Immature natural killer cell (primary cell): ENCODE measurements at regions not wholly inside any gene's neighbourhood (a gene's known extent, or its start where the extent isn't known, plus 50 kb on each side); places are given as distances from the start of the nearest gene placed in this dataset.
A peak's percentile ranks its signal among the peaks of the same experiment; 100 is the strongest.
"Not testable (repeated sequence)": the region's sequence is repeated elsewhere in the genome, so short reads cannot be mapped to it uniquely, and the experiment has no call there.

ENCODE experiments used
- DNase-seq, 3 donors: peaks; one replicate each; pipeline ENCODE4 v3.0.0; 2022; ENCODE audit warnings: mixed read lengths in 1 of 3
- H3K27ac Mint-ChIP-seq, 6 donors: one replicate each; pipeline ENCODE4 v1.8.0; 2020; ENCODE audit warnings: mixed read lengths in 6 of 6, mild to moderate bottlenecking in 5 of 6, inconsistent platforms in 4 of 6, moderate library complexity in 3 of 6
- H3K27me3 Mint-ChIP-seq, 3 donors: one replicate each; pipeline ENCODE4 v1.8.0; 2020 to 2021; ENCODE audit warnings: low read depth in 3 of 3, mild to moderate bottlenecking in 3 of 3, mixed read lengths in 3 of 3, moderate library complexity in 3 of 3, inconsistent platforms in 1 of 3
- H3K36me3 Mint-ChIP-seq, 3 donors: one replicate each; pipeline ENCODE4 v1.8.0; 2020; ENCODE audit warnings: mixed read lengths in 3 of 3, inconsistent platforms in 2 of 3, mild to moderate bottlenecking in 2 of 3
- H3K4me1 Mint-ChIP-seq, 2 donors: one replicate each; pipeline ENCODE4 v1.8.0; 2020; ENCODE audit warnings: inconsistent platforms in 2 of 2, mild to moderate bottlenecking in 2 of 2, mixed read lengths in 2 of 2, moderate library complexity in 1 of 2
- H3K4me3 Mint-ChIP-seq, 5 donors: one replicate each; pipeline ENCODE4 v1.8.0; 2020; ENCODE audit warnings: mild to moderate bottlenecking in 5 of 5, mixed read lengths in 5 of 5, inconsistent platforms in 3 of 5, moderate library complexity in 3 of 5
- H3K9me3 Mint-ChIP-seq, 6 donors: one replicate each; pipeline ENCODE4 v1.8.0; 2020; ENCODE audit warnings: mild to moderate bottlenecking in 6 of 6, mixed read lengths in 6 of 6, inconsistent platforms in 4 of 6, moderate library complexity in 3 of 6

- not testable (repeated sequence) for DNase-seq, H3K36me3 Mint-ChIP-seq, H3K27me3 Mint-ChIP-seq, H3K9me3 Mint-ChIP-seq
- peaks cover 12 to 16% of the 10 kb centered on the region in 2 donors for H3K4me1 Mint-ChIP-seq
- H3K27ac Mint-ChIP-seq = peak overlapping the region in 4 of 6 donors; percentile 59 to 95 (median 82)
- H3K4me3 Mint-ChIP-seq = peak overlapping the region in 4 of 5 donors; percentile 10 to 77 (median 61)
Measured at GRCh38 chr1:146409116-146409801, 180.4 kb upstream of the NOTCH2NLA start.

DNA sequence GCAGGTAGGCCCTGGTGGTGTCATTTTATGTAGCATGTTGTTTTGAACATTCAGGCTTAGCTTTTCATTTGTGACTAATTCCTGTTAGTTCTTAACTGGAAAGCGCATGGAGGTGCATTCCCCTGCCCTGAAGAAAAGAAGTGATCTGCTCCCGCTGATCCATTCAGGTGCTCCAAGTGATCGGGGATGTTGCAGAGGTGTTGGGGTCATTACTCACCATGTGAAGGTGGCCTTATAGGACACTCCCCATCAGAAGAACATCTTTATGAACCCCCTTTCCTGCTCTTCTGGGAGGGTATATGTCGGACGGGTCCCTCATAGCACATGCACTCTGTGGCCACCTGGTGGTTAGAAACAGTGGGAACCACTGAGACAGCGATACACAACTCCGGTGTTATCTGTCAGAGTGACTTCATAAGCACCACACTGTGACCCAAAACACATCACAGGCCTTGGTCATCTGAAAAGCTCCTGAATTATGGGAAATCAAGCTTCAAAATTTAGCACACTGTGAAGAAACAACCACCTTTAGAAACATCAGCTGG is 172.5 kb upstream of the NOTCH2NLA start:
- DNase-seq = peak; percentile 32 to 54 (median 44)
- Mint-ChIP-seq H3K27ac (peak overlapping the region; percentile 83 to 95 (median 92)), H3K4me3 (peak overlapping the region; percentile 33 to 77 (median 56)), H3K4me1 (peaks cover 27 to 30% of the 10 kb centered on the region in 2 donors)
- H3K9me3 Mint-ChIP-seq, H3K27me3 Mint-ChIP-seq, H3K36me3 Mint-ChIP-seq: not testable (repeated sequence)

GRCh38 chr1:146400173-146401121 is 171.6 kb upstream of the NOTCH2NLA start:
- H3K4me1 Mint-ChIP-seq = peaks cover 27 to 30% of the 10 kb centered on the region in 2 donors
- H3K27ac Mint-ChIP-seq = peak overlapping the region; percentile 83 to 95 (median 92)
- not testable (repeated sequence) for H3K9me3 Mint-ChIP-seq, H3K36me3 Mint-ChIP-seq, H3K27me3 Mint-ChIP-seq
- peak in 1 of 3 donors; percentile 41 for DNase-seq
- peak overlapping the region; percentile 31 to 70 (median 59) for H3K4me3 Mint-ChIP-seq

DNA sequence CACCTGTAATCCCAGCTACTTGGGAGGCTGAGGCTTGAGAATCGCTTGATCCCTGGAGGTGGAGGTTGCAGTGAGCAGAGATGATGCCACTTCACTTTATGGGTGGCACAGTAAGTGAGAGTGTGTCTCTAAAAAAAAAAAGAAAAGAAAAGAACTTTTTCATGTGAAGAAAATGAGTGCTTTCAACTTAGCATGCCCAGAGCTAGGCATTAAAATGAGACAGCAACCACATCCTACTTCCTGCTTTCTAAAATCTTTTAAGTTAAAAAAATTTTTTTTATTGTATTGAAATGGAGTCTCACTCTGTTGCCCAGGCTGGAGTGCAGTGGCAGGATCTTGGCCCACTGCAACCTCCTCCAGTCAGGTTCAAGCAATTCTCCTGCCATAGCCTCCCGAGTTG is 170.4 kb upstream of the NOTCH2NLA start:
- H3K4me3 Mint-ChIP-seq = peak overlapping the region in 4 of 5 donors; percentile 52 to 71 (median 62)
- peak overlapping the region; percentile 74 to 95 (median 88) for H3K27ac Mint-ChIP-seq
- H3K9me3 Mint-ChIP-seq, H3K36me3 Mint-ChIP-seq, H3K27me3 Mint-ChIP-seq: not testable (repeated sequence)
- H3K4me1 Mint-ChIP-seq = peaks cover 27 to 30% of the 10 kb centered on the region in 2 donors
- peak; percentile 35 to 50 (median 41) for DNase-seq

DNA sequence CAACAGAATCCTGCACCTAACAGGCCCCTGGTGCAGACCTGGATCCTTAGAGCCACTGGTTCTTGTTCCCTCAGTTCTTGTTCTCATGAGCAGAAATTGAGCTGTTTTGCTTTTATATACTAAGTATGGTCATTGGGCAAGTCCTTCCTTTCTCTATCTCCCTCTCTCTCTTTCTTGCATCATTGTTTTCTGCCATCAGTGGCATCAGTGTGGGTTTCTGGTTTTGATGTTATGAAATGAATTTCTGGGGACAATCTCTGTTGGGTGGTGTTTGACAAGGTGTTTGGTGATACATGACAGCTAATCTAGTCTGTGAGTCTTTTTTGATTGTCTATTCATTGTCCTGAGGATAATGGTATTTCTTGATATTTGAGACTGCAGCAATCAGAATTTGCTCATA is 168.0 kb upstream of the NOTCH2NLA start:
- not testable (repeated sequence) for H3K36me3 Mint-ChIP-seq, H3K4me3 Mint-ChIP-seq, DNase-seq, H3K9me3 Mint-ChIP-seq, H3K27me3 Mint-ChIP-seq
- Mint-ChIP-seq H3K4me1 (peaks cover 22 to 28% of the 10 kb centered on the region in 2 donors), H3K27ac (peak overlapping the region in 5 of 6 donors; percentile 1 to 75 (median 50))

- not testable (repeated sequence) for DNase-seq, H3K27me3 Mint-ChIP-seq, H3K36me3 Mint-ChIP-seq, H3K27ac Mint-ChIP-seq, H3K9me3 Mint-ChIP-seq, H3K4me3 Mint-ChIP-seq
- peaks cover 16 to 24% of the 10 kb centered on the region in 2 donors for H3K4me1 Mint-ChIP-seq
Measured at GRCh38 chr1:146396242-146396641, 167.4 kb upstream of the NOTCH2NLA start.

DNA sequence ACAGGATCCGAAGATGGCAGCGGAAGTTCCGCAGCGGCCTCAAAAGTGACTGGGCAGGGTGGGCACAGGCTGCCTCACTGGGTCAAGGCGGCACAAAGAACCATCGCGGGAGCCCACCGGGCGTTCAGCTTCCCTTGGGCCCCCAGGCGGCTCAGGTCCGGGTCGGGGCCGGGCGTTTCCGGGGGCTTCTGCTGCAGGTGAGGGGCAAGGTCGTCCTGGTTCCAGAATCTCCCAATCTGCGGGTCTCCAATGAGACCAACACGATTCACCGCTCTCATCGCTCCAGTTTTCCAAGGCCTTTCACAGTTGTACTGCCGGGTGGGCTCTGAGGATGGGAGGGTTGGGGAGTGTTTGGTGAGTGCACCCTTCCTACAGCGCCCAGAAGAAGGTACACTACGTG is 165.0 kb upstream of the NOTCH2NLA start:
- not testable (repeated sequence) for H3K36me3 Mint-ChIP-seq, H3K4me3 Mint-ChIP-seq, H3K4me1 Mint-ChIP-seq, H3K9me3 Mint-ChIP-seq, H3K27me3 Mint-ChIP-seq, H3K27ac Mint-ChIP-seq, DNase-seq

DNA sequence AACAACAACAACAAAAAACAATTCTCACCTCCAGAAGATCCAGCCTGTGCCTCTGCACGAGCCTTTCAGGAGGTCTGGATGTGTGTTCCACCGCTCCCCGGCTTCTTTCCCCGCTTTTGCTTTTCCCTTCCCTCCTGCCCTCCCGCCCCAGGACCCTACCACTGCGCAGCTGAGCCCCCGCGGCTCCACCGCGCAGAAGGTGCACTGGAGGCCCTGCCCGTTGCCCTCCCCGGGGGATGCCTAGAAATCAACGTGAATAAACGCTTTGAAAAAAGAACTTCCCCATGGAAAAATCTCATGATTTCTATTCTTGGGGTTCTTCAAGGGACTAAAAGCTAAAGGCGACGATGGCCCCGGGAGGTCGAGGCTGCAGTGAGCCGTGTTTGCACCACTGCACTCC is 164.3 kb upstream of the NOTCH2NLA start:
- H3K27me3 Mint-ChIP-seq, H3K4me3 Mint-ChIP-seq, H3K36me3 Mint-ChIP-seq, DNase-seq, H3K9me3 Mint-ChIP-seq, H3K4me1 Mint-ChIP-seq: not testable (repeated sequence)
- peak overlapping the region in 1 of 6 donors; percentile 55 for H3K27ac Mint-ChIP-seq

GRCh38 chr1:146389178-146389577 is 160.4 kb upstream of the NOTCH2NLA start:
- not testable (repeated sequence) for H3K27ac Mint-ChIP-seq, H3K4me3 Mint-ChIP-seq, H3K36me3 Mint-ChIP-seq, H3K9me3 Mint-ChIP-seq, H3K27me3 Mint-ChIP-seq, DNase-seq
- peaks cover 14 to 16% of the 10 kb centered on the region in 2 donors for H3K4me1 Mint-ChIP-seq

DNA sequence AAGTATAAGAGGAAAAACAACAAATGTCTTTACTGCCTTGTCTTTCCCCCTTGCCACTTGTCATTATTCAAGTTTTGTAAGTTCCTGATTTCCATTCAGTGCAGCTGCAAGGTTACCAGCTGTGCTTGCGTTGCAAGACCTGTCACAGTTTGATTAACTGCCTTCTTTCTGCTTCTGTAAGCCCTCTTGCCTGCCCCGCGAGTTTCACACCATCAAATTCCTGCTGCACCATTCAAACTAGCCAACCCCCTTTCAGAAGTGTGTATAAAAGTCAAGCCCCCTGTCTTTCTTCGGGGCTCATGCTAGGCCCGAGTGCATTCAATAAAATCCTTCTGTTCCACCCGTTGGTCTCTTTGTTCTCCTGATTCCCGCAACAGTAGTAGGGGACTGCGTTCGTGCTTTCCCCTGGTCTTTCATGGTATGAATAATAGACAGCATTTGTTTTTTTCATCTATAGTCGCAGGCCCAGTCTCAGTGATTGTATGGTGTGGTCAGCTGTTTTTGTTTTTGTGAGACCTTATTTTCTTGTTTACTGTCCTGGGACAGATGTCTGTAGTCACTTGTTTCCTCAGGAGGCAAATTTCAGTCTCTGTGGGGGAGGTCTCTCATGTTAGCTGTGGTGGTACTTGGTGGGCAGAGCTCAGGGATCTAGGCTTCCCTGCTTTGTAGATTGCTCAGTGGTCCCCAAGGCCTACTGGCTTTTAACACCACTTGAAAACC is 159.1 kb upstream of the NOTCH2NLA start:
- peak overlapping the region; percentile 100 for H3K27ac Mint-ChIP-seq
- peak in 1 of 3 donors; percentile 19 for DNase-seq
- peaks cover 14 to 16% of the 10 kb centered on the region in 2 donors for H3K4me1 Mint-ChIP-seq
- peak overlapping the region; percentile 95 to 100 (median 99) for H3K4me3 Mint-ChIP-seq
- H3K27me3 Mint-ChIP-seq, H3K9me3 Mint-ChIP-seq, H3K36me3 Mint-ChIP-seq: not testable (repeated sequence)

DNA sequence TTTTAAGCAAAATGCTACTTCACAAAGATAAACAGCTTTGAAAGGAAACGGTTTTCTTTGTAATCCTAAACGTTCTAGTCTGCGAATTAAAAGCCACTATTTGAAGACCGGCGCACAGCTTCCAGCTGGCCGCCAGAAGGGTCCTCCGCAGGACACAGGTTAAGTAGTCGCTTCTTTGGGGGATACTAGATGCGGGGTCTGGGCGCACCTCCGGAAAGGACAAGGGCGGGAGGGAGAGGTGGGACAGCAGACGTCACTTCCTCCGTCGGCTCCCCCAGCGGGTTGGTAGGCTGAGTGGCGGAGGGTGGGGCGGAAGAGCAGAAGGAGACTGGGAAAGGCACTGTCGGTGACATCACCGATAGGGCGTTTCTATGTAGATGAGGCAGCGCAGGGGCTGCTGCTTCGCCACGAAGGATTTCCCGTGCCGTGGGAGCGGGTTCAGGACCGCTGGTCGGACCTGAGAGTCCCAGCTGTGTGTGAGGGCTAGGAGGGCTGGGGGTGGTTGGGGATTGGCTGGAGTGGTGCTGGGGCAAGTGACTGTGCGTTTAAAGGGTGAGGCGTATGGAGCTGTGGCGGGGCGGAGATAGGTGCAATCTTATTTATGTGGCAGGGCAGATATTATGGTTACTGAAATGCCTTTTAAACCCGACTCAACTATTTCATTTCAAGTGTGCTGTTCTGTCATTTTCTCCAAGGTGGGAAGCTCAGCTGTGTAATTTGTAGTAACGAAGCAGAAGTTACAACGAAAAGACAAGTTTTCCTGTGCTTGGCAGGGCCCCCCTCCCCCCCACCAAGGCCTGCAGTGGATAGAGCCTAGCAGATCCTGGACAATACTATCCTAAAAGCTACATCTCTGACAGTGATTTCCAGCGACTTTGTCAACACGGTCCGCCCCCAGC is 158.3 kb upstream of the NOTCH2NLA start:
- Mint-ChIP-seq H3K27ac (peak overlapping the region; percentile 100), H3K4me1 (peaks cover 14 to 16% of the 10 kb centered on the region in 2 donors), H3K4me3 (peak overlapping the region; percentile 95 to 100 (median 99))
- not testable (repeated sequence) for H3K9me3 Mint-ChIP-seq, H3K27me3 Mint-ChIP-seq, H3K36me3 Mint-ChIP-seq
- peak; percentile 73 to 84 (median 76) for DNase-seq

DNA sequence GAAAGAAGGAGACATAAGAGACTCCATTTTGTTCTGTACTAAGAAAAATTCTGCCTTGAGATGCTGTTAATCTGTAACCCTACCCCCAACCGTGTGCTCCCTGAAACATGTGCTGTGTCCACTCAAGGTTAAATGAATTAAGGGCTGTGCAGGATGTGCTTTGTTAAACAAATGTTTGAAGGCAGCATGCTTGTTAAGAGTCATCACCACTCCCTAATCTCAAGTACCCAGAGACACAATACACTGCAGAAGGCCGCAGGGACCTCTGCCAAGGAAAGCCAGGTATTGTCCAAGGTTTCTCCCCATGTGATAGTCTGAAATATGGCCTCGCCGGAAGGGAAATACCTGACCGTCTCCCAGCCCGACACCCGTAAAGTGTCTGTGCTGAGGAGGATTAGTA is 152.4 kb upstream of the NOTCH2NLA start:
- H3K36me3 Mint-ChIP-seq, DNase-seq, H3K27ac Mint-ChIP-seq, H3K4me3 Mint-ChIP-seq, H3K9me3 Mint-ChIP-seq: not testable (repeated sequence)
- Mint-ChIP-seq H3K27me3 (peaks cover 7 to 14% (median 14%) of the 10 kb centered on the region in 3 donors), H3K4me1 (peaks cover 17 to 22% of the 10 kb centered on the region in 2 donors)
